EL (cell line): ENCODE measurements at regions not wholly inside any gene's neighbourhood (a gene's known extent, or its start where the extent isn't known, plus 50 kb on each side); places are given as distances from the start of the nearest gene placed in this dataset.

Source experiments
- DNase-seq: peaks from one replicate; pipeline ENCODE4 v3.0.0-alpha.2; 2016

DNA sequence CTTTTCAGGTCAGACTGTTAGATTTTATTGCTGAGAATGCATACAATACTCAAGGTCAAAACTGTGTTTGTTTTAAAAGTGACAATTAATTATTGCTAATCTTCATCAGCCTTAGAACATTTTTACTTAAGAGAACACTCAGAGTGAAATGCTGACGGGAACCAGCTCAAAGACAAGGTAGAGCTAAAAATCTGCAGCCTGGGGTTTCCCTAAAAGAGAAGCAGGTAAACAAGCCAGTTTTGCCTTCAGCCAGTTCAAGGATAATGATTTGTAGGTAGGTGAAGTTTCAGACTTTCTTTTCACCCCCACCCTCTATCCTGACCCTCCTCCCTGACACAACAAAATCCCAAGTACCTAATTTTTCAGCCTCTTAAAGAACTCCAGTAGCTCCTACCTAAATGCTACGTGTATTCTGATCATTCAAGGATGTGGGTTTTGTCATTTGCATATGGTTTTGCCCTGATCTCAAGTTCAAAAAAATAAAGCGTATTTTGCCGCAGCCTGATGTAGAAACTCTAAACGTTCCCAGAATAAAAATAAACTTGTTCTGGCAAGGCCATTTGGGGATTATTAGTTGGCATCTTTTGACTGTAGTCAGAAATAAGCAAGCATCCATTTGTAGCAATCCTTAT is 407.2 kb downstream of the EFNA5 start:
- no peak for DNase-seq

DNA sequence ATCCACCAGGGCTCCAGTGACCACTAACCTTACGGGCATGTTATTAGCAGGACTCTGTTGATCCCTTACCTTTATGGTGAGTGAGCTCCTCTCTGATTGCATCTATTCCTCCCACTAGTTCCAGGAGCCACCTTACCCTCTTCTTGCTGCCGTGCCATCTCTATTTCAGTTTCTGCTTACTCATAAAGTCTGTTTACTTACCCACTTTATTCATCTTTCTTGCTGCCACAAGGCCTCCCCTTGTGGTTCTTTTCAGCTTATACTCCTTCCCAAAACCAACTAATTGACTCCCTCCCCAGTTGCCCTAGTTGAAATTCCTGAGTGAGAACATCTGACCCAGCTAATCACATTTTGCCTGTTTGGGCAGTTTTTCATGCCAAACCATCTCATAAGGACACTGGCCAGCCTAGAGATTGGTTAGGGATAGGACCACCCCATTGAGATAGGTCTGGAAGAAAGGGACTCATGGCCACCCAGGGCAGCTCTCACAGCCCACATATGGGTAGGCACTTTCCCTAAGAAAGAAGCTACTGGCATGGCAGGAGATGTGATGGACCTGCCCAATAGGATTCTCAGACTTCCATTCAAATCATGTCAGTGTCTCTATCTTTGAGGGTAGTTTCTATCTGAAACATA is 412.7 kb downstream of the EFNA5 start:
- no peak for DNase-seq

DNA sequence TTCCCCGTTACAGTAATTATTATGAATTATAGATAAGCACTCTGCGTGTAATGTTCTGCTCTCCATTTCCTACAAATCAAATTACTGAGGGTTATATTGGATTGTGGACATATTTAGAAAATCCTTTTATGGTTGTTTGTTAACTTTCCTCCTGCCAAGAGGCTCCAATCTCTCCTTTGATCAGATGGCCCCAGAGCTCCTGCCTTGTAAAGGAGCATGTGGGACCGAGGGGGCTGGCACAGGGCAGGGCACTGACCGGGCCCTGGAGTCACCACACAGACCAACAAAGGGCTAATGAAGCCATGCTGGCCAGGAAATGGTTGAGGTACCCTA is 415.9 kb downstream of the EFNA5 start:
- DNase-seq = no peak

DNA sequence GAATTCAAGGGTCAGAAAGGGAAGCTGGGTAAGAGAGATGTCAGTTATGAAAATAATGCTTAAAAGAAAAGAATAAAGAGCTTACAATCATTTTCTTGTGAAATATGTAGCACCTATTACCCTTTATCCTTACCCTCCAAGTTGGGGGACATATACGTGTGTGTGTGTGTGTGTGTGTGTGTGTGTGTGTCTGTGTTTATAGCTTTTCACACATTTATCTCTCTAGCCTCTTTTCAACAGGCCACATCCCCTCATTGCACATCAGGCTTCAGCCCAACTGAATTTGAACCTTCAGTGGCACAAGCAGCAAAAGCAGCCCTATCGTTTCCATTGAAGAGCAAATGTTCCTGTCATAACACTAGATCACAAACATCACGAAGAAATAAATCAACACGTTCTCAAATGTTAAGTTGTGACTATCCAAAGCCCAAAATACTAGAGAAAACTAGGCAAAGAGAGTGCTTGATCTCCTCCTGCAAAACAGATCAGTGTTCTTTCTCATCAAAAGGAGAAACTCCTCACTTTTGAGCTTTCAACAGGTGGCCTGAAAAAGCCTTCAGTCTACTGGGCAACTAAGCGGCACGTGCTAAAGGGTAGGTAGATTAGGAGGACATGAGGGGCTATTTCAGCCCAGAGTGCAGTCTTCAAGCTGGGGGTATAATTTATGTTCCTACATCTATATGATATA is 416.4 kb downstream of the EFNA5 start:
- DNase-seq = no peak

DNA sequence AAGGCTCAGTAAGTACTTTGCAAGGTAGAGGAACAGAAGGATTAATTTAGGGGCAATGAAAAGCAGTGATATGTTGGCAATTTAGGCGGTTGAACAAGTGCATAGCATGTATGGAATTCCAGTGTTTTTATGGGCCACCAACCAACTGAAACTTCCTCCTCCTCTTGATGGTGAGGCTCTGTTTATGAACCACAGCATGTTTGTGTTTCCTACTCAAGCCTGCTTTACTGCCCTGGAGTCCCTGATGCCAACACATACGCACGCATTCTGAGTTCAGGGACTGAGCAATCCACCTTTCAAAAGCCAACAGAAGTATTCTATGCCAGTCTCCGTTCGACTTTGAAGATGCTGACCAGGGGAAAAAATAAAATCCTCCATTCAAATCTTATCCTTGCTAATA is 417.5 kb downstream of the EFNA5 start:
- DNase-seq = no peak

DNA sequence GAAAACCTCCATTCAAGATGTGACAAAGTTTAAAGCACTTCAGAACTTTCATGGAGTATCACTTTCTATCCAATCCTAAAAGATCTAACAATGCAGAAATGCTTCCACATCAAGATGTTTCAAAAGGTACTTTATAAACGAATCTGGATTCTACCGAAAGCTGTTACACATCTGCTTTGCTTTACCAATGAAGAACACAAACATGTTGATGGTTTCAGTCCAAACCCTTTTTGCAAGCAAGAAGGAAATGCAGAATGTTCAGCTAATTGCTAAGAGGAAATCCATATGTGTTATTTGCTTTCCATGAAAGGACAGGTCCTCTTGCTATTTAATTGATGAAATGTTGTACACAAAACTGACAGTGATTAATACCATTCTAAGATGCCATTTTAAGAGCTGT is 419.6 kb downstream of the EFNA5 start:
- DNase-seq = no peak

DNA sequence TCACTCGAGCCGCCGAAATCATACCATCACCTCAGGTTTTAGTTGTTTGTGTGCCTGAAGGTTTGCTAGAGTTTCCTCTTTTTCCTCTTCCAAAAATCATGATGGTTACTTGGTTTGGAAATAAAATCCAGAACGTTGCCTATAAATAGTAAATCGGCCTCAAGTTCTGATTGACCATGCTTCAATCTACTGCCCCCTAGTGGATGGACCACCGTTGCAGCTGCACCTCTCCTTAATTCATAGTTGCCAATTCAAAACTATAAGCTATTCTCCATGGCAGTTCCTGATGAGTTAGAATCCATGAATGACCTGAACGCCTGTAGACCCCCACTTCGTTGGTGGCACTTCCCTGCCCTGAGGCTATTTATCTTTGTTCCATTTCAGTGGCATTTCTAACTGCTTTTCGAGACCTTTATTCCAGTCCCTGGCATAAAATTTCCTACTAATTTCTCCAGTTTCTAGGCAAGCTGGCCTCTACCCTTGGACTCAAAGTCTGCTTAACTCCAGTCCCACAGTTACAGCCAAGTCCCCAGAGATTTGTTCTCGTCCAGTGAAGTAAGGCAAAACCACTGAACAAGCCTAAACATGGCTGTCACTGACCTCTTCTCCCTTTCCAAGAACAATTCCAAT is 422.6 kb downstream of the EFNA5 start:
- peak; percentile 24 for DNase-seq

DNA sequence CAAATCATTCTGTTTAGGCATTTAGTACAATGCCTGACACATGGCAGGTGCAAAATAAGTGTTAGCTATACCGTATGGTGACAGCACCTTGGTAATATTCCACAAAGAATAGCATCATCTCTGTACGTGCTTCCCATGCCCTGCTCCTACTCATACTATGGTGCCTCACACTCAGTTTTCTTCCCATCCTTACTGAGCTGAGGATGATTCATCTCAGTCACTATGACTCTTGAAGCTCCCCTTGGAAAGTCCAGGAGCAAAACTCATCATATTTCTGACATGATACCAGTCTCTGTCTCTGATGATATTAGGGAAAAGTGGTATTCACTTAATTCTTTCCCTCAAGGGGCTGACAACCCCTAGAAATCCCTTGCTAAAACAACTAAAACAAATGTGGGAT is 423.3 kb downstream of the EFNA5 start:
- peak; percentile 16 for DNase-seq

DNA sequence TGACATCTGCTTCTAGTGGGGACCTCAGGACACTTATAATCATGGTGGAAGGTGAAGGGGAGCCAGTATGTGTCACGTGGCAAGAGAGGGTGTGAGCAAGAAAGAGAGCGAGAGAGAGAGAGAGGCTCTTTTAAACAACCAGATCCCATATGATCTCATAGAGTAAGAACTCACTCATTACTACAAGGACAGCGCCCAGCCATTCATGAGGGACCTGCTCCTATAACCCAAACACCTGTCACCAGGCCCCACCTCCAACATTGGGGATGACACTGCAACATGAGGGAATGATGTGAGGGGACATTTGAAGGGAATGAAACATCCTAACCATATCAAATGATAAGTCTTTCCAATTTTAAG is 427.5 kb downstream of the EFNA5 start:
- no peak for DNase-seq

DNA sequence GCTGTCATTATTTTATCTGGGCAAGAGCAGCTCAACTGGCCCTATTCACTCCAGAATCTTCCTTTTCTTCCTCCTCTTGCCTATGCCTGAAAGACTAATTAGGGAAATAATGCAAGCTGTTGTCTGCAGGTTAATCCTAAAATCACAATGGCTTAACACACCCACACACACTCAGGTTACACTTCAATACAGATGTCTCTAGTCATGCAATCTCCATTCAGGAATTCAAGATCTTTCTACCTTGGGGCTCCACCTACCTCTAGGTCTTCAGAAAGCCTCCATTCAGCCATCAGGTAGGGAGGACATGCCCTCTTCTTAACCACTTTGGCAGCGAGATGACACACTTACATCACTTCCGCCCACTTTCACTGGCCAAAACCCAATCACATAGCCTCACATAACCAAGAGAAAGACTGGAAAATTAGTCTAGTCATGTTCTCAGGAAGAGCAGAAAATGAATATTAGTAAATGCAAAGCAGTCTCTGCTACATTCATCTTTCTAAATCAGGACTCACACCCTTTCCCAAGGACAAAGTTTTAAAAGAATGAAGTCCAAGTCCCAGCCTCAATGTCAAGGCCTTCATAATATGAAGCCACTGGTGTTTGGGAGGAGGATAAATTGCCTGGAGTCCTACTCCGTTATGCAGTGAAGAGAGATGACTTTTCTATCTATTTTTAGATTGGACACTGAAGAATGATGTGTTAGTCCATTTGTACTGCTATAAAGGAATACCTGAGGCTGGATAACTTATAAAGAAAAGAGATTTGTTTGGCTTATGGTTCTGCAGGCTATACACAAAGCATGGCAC is 428.1 kb downstream of the EFNA5 start:
- no peak for DNase-seq

DNA sequence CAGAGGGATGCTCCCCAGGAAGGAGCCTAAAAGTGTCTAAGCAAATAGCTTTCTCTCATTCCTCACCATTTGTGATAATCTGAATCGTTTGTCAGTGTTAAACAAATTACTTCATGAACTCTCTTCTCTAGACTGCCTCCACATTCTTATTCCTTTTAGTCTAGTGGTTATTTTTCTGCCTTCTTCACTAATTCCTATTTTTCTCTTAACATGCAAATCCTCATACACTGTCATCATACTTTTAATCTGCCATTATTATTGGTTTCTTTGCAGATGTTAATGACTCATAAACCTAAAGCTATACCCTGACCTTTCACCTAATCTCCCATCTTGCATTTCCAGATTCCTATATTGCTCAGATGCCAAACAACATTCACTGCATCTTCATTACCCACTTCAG is 428.9 kb downstream of the EFNA5 start:
- no peak for DNase-seq

DNA sequence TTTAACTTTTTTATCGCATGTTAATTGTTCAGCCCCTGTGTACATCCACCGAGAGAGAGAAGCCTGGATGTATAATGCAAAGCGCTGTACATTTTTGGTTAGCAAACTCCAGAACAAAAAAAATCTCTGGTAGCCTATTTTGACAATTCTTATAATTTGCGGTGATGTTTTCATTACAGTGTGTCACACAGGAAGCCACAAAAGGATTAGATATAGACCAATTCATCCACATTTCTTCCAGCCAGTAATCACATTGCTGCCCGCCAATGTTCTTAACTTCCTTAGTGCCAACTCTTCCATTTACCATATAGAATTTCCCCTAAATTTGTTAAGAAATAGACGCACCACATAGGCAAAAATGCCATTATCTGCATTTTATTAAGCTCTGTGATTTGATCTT is 435.6 kb downstream of the EFNA5 start:
- DNase-seq = no peak

DNA sequence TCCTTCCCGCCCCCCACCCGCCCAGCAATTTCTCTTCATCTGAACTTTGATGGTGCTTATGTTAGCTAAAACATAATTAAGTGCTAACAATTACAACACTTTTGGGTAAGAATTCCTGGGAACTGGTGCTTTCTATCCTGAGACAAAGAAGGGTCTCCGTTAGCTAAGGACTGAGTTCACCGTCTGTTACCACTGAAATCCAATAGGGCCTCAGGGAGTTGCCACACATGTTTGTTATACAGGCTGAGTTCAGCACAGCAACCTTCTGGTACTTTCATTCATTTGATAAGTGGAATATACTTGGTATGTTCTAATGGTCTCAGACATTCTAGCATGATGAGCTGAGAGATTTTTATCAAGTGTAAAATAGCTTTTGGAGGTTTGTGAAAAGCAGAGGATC is 437.9 kb downstream of the EFNA5 start:
- DNase-seq = no peak

DNA sequence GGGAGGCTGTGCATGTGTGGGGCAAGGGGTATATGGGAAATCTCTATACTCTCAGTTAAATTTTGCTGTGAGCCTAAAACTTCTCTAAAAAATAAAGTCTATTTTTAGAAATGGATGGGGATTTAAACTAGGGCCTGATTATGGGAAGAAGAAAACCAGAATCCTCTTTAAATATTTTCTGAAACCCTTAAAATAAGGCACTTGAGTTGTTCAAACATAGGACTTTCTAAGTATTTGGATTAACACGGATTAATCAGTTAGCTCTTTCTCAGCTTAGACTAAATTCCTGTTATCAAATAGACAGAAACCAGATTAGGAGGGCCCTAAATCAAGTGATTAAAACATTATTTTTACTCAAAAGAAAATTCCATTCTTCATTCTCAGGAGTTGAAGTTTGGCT is 438.4 kb downstream of the EFNA5 start:
- no peak for DNase-seq

DNA sequence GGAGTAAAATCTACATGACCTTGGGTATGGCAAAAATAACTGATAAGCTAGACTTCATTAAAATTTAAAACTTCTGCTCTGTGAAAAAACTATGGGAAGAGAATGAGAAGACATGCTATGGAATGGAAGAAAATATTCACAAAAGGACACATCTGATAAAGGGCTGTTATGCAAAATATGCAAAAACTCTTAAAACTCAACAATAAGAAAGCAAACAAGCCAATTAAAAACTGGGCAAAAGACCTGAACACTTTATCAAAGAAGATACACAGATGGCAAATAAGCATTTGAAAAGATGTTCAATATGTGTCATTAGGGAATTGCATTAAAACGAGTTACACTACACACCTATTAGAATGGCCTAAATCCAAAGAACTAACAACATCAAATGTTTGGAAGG is 439.5 kb downstream of the EFNA5 start:
- DNase-seq = no peak

DNA sequence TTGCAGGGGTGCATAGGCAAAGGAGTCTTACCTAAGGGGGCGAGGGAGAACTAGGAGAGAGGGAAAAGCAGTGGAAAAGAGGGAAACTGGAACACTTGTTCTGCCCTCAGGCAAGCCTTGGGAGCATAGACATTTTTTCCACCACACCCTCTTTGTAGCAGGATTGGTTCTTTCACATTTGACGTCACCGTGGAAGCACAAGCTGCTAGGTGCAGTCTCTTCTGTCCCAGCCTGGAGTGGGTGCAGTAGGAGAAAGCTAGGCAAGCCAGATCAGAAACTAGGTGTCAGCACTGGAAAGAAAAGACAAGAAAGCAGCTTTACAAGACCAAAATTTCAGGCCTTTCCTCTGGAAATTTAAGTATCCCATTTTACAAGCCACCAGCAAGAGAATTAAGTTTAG is 440.4 kb downstream of the EFNA5 start:
- DNase-seq = no peak

DNA sequence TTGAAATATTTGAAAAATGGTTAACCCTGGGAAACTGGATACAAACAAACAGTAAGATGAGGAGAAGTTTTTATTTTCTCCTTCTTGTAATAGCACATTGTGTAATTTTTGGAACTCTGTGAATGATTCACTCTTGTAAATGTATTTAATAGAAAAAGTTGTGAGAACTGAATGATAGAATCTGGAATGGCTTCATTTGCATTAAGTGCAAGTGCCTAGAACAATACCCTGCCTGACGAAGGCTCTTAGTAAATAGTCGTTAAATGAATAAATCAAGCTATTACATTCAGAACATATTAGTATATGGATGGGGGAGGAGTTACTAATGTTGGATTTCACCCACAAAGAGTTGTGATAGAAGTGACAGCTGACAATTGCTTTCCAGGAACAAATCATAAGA is 442.5 kb downstream of the EFNA5 start:
- DNase-seq = no peak

DNA sequence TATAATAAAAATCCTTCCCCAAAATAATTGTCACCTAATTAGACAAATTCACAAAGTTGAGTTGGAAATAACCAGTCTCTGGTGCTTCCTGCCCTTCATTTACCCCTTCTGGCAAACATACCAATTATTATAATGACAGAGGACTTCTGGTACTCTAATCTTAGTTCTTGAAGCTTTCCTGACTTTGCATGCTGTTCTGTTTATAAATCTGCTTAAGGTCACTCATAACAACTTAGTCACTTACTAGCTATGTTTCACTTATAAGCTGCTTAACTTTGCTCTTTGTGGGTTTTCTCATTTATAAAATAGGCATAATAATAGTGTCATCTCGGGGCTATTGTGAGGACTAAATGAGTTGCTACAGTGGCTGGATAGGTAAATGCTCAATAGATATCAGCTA is 446.5 kb downstream of the EFNA5 start:
- no peak for DNase-seq

DNA sequence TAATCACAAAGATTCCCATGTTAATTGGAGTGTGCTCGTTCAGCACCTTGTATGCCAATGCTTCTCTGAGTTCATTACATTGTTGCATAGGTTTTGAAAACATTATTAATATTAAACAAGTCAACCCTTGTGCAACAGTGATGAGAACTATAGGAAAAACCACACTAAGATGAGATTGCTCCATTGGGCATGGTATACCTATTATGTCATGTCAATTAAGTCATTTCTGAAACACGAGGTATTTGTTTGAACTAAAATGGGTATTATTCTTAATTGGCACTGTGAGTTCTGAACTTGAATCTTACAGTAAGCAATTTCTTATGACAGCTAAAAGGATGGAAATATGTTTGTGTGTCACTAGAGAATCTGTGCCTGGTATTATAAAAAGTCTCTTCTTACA is 447.7 kb downstream of the EFNA5 start:
- DNase-seq = no peak

DNA sequence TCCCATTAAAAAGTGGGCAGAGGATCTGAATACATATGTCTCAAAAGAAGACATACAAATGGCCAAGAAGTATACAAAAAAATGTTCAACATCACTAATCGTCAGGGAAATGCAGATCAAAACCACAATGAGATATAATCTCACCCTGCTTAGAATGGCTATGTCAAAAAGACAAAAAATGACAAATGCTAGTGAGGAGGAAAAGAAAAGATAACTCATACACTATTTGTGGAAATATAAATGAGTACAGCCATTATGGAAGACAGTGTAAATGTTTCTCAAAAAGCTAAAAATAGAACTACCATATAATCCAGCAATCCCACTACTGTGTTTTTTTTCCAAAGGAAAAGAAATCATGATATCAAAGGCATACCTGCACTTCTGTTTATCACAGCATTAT is 450.7 kb downstream of the EFNA5 start:
- DNase-seq = no peak

DNA sequence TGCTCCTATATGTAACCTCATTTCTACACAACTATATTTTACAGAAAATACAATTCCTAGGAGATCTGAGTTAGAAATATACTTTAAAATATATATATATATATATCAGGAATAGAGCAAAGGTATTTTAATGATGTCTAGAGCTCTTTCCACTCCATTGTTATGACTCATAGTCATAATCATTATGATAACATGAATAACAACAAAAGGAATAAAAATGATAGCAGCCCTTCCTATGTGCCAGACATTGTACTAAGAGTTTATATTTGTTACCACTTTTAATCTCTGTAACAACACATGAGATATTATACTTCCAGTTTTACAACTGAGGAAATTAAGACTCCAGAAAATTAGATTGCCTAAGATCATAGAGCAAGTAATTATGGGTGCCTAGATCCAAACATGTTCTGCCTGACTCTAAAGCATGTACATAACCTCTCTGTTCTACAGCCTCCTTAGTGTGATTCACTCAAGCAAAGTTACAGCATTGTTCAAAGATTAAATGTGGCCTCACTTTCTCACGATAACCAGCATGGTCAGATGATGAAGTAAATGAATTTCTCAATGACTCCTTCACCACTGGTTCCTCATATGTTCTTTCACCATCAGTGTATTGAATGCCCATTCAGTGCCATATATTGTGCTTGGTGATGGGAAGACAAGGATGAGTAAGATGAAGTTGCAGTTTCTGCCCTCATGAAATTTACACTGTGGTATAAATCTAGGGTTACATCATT is 452.1 kb downstream of the EFNA5 start:
- DNase-seq = peak; percentile 13

DNA sequence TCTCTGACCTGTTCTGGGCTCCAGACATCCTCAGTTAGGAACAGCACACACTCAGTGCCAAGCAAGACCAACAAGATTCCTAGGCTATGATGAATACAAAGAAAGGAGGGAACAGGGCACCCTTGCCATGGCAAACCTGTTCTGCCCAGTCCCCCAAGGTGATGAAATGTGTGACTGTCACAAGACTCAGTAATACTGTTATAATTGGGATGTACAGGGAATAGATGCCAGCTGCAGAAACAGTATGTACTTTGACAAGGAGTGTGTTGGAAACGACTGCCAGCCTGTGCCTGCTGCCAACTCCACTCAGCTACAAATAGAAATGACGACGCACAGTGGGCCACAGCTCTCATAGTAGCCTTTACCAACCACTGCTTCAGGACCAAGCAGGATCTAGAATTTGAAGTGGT is 453.0 kb downstream of the EFNA5 start:
- no peak for DNase-seq

DNA sequence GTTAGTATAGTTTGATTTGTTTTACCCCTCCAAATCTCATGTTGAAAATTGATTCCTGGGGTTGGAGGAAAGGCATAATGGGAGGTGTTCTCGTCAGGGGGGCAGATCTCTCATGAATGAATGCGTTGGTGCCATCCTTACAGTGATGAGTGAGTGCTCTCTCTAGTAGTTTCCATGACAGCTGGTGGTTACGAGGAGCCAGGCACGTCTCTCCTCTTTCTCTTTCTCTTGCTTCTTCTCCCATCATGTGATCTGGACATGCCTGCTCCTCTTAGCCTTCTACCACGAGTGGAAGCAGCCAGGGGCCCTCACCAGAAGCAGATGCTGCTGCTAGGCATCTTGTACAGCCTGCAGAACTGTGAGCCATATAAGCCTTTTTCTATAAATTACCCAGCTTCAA is 454.1 kb downstream of the EFNA5 start:
- peak; percentile 6 for DNase-seq
